ENCODE measurements at regions not wholly inside any gene's neighbourhood (a gene's known extent, or its start where the extent isn't known, plus 50 kb on each side); places are given as distances from the start of the nearest gene placed in this dataset.

DNA sequence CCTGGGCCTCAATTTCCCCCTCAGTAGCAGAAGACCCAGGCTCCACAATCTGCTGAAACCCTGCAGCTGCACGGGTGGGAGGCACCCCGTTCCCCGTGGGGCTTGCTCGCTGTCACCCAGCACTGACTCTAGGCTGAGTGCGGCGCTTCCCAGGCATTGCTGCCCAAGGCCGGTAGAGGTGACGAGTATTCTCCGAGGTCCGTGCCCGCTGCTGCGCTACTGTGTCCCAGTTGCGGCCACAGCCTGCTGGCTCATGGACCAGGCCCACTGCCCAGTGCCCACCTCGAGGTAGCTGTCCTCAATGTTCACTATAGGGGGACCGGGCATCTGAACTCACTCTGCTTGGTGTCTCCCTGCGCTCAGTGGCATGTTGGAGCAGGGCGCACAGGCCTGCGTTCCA is 74.7 kb downstream of the GSC start:
- TF ChIP-seq, protein P1, sequence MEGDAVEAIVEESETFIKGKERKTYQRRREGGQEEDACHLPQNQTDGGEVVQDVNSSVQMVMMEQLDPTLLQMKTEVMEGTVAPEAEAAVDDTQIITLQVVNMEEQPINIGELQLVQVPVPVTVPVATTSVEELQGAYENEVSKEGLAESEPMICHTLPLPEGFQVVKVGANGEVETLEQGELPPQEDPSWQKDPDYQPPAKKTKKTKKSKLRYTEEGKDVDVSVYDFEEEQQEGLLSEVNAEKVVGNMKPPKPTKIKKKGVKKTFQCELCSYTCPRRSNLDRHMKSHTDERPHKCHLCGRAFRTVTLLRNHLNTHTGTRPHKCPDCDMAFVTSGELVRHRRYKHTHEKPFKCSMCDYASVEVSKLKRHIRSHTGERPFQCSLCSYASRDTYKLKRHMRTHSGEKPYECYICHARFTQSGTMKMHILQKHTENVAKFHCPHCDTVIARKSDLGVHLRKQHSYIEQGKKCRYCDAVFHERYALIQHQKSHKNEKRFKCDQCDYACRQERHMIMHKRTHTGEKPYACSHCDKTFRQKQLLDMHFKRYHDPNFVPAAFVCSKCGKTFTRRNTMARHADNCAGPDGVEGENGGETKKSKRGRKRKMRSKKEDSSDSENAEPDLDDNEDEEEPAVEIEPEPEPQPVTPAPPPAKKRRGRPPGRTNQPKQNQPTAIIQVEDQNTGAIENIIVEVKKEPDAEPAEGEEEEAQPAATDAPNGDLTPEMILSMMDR (IDR thresholded peaks at IDR 0.05; ENCODE audit: low read depth, low read length, poor library complexity, severe bottlenecking): no peak
- TF ChIP-seq EZH2phosphoT487 (IDR thresholded peaks at IDR 0.05; ENCODE audit: borderline replicate concordance, low read length): no peak
